ENCODE measurements at regions not wholly inside any gene's neighbourhood (a gene's known extent, or its start where the extent isn't known, plus 50 kb on each side); places are given as distances from the start of the nearest gene placed in this dataset.

GRCh38 chr4:54359919-54360650, 131.0 kb downstream of the PDGFRA start:
- no peak for DNase-seq (ENCODE audit: low read depth in 2 of 2)

- DNase-seq (ENCODE audit: low read depth in 2 of 2) = no peak
Measured at GRCh38 chr4:54363037-54363436, 133.9 kb downstream of the PDGFRA start.

GRCh38 chr4:54365691-54366090, 136.6 kb downstream of the PDGFRA start:
- DNase-seq (ENCODE audit: low read depth in 2 of 2) = peak in 1 of 2 experiments; percentile 3

- DNase-seq (ENCODE audit: low read depth in 2 of 2) = no peak
Measured at GRCh38 chr4:54367059-54367458, 138.0 kb downstream of the PDGFRA start.

- DNase-seq (ENCODE audit: low read depth in 2 of 2) = no peak
Measured at GRCh38 chr4:54368281-54369265, 139.5 kb downstream of the PDGFRA start.

- no peak for DNase-seq (ENCODE audit: low read depth in 2 of 2)
Measured at GRCh38 chr4:54371173-54371572, 142.1 kb downstream of the PDGFRA start.

GRCh38 chr4:54372951-54373350, 143.9 kb downstream of the PDGFRA start:
- no peak for DNase-seq (ENCODE audit: low read depth in 2 of 2)

DNA sequence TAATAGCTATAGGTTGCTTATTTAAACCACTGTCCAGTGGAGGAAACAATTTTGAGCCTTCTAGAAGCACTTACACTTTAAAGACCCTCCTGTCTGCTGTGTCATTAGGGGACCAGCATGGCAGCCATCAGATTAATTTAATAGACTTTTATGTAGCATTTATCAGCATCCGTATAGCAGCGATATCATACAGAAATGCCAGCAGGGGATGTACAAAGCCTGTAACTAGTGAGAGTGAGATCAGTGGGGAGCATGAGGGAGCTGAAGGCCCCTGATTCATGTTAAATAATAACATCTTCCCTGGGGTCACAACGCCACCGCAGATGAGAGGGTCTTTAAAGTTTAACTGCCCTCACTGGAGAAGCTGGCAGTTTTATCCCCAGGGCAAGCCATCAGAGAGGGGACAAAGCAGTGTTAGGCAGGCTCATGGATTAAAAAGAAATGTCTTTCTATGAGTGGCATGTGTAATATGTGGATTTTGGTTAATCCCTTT, 144.7 kb downstream of the PDGFRA start:
- no peak for DNase-seq (ENCODE audit: low read depth in 2 of 2)

DNA sequence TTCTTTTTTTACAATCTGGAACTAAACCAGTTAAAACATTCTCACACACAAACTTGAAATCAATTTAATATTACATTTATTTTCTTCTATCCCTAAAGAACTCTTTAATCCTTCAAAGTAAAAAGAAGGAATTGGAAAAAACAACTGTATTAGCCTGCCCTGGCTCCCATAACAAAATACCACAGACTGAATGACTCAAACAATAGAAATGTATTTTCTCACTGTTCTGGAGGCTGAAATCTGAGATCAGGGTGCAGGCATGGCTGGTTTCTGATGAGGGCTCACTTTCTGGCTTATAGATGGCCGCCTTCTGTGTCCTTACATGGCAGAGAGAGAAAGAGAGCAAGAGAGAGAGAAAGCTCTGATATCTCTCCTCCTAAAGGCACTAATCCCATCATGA, 149.4 kb downstream of the PDGFRA start:
- DNase-seq (ENCODE audit: low read depth in 2 of 2) = no peak

GRCh38 chr4:54384152-54384551, 155.1 kb downstream of the PDGFRA start:
- no peak for DNase-seq (ENCODE audit: low read depth in 2 of 2)

DNA sequence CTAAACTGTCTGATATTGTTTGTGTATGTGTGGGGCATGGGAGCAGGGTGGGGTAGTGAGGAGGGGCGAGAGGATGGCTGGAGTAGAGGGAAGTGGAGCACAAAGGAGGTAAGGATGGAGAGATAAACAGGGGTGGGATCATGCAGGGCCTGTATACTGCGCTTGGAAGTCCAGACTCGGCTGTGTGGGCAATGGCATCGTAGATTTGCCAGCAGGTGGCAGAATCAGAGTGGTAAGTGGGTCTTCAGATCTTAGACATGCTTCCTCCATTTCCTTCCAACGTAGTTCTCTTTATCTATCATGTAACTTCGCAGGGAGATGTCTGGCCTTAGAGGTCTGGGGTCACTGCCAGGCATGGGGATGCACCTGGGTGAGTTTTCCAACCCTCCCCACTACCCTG, 155.5 kb downstream of the PDGFRA start:
- peak; percentile 6 to 13 for DNase-seq (ENCODE audit: low read depth in 2 of 2)

GRCh38 chr4:54386042-54386669, 157.1 kb downstream of the PDGFRA start:
- DNase-seq (ENCODE audit: low read depth in 2 of 2) = no peak

DNA sequence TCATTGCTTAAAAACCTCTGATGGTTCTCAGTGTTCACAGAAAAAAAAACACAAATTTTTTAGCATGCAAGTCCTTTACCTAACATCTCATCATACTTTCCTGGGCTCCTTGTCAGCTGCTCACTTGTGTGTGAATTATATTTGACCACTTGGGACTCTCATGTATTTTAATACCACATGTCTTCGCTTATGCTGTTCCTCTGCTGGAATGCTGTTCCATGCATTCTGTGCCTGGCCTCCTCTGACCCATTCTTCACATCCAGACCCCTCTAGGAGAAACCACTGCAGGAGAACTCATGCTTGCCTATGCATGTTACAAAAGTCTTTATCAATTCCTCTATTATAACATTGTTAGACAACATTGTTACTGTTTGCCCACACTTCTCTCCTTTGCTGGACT, 157.6 kb downstream of the PDGFRA start:
- no peak for DNase-seq (ENCODE audit: low read depth in 2 of 2)

GRCh38 chr4:54390670-54391069, 161.6 kb downstream of the PDGFRA start:
- no peak for DNase-seq (ENCODE audit: low read depth in 2 of 2)

- DNase-seq (ENCODE audit: low read depth in 2 of 2) = peak in 1 of 2 experiments; percentile 23
Measured at GRCh38 chr4:54391104-54391503, 162.0 kb downstream of the PDGFRA start.

GRCh38 chr4:54392479-54392878, 163.4 kb downstream of the PDGFRA start:
- no peak for DNase-seq (ENCODE audit: low read depth in 2 of 2)

GRCh38 chr4:54393243-54393642, 164.2 kb downstream of the PDGFRA start:
- no peak for DNase-seq (ENCODE audit: low read depth in 2 of 2)

- DNase-seq (ENCODE audit: low read depth in 2 of 2) = no peak
Measured at GRCh38 chr4:54395013-54395527, 166.0 kb downstream of the PDGFRA start.

- no peak for DNase-seq (ENCODE audit: low read depth in 2 of 2)
Measured at GRCh38 chr4:54400188-54400587, 171.1 kb downstream of the PDGFRA start.

DNA sequence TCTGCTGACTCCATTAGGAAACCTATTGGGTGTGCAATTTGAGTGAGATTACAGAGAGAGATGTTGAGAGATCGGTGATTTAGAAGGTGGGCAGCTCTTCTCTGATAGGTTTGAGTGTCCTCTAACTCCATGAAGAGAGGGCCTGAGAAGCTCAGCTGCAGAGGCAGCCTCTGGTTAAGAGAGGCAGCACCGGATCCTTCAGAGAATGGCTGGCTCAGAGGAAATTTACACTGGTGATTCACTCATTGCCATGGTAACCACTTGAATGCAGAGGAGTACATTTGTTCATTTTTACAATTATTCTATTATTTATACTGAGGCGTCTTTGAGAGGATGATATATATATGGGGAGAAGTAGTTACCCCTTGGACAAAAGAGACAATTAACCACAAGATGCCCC, 171.7 kb downstream of the PDGFRA start:
- DNase-seq (ENCODE audit: low read depth in 2 of 2) = peak in 1 of 2 experiments; percentile 49

- DNase-seq (ENCODE audit: low read depth in 2 of 2) = no peak
Measured at GRCh38 chr4:54402880-54403480, 173.9 kb downstream of the PDGFRA start.
